SJSA1 (cell line): ENCODE measurements at regions not wholly inside any gene's neighbourhood (a gene's known extent, or its start where the extent isn't known, plus 50 kb on each side); places are given as distances from the start of the nearest gene placed in this dataset.

ENCODE experiments used
- DNase-seq, 2 experiments: peaks; one replicate each; pipeline ENCODE4 v3.0.0-alpha.2; 2015 to 2020; ENCODE audit warnings: low spot score in 2 of 2, low read depth in 1 of 2
- H3K27ac ChIP-seq: fragments of 250-450 bp; sonication (Bioruptor Pico); 2 replicates; pipeline ENCODE4 v1.5.1; 2020; ENCODE audit warnings: mild to moderate bottlenecking, moderate library complexity
- H3K27me3 ChIP-seq: fragments of 250-450 bp; sonication (Bioruptor Pico); replicated peaks from 2 replicates; pipeline ENCODE4 v1.5.1; 2020; ENCODE audit warnings: mild to moderate bottlenecking, moderate library complexity
- H3K36me3 ChIP-seq: fragments of 250-450 bp; sonication (Bioruptor Pico); 2 replicates; pipeline ENCODE4 v1.5.1; 2020; ENCODE audit warnings: mild to moderate bottlenecking
- H3K4me1 ChIP-seq: fragments of 250-450 bp; sonication (Bioruptor Pico); replicated peaks from 2 replicates; pipeline ENCODE4 v1.6.1; 2021; ENCODE audit warnings: mild to moderate bottlenecking
- H3K4me3 ChIP-seq: fragments of 250-450 bp; sonication (Bioruptor Pico); 2 replicates; pipeline ENCODE4 v1.5.1; 2020; ENCODE audit warnings: mild to moderate bottlenecking
- H3K9me3 ChIP-seq: fragments of 250-450 bp; sonication (Bioruptor Pico); replicated peaks from 2 replicates; pipeline ENCODE4 v1.5.1; 2020; ENCODE audit warnings: mild to moderate bottlenecking

GRCh38 chr17:71170070-71170469 is 950.8 kb upstream of the SOX9 start:
- Histone ChIP-seq H3K9me3 (no peaks in the 10 kb centered on the region), H3K27me3 (no peaks in the 10 kb centered on the region), H3K27ac (no peak overlapping the region), H3K4me1 (no peaks in the 10 kb centered on the region), H3K36me3 (no peaks in the 10 kb centered on the region), H3K4me3 (no peak overlapping the region)
- DNase-seq: no peak

- no peak overlapping the region for H3K4me3 ChIP-seq
- DNase-seq: no peak
- H3K27ac ChIP-seq: no peak overlapping the region
- H3K9me3 ChIP-seq: no peaks in the 10 kb centered on the region
- no peaks in the 10 kb centered on the region for H3K36me3 ChIP-seq
- H3K27me3 ChIP-seq: no peaks in the 10 kb centered on the region
- no peaks in the 10 kb centered on the region for H3K4me1 ChIP-seq
Observed at GRCh38 chr17:71171270-71171669, 949.5 kb upstream of the SOX9 start.

GRCh38 chr17:71173991-71174390 is 946.8 kb upstream of the SOX9 start:
- Histone ChIP-seq H3K9me3 (no peaks in the 10 kb centered on the region), H3K36me3 (no peaks in the 10 kb centered on the region), H3K27ac (no peak overlapping the region), H3K4me3 (no peak overlapping the region), H3K4me1 (no peaks in the 10 kb centered on the region), H3K27me3 (no peaks in the 10 kb centered on the region)
- DNase-seq: no peak

- Histone ChIP-seq H3K9me3 (no peaks in the 10 kb centered on the region), H3K4me3 (no peak overlapping the region), H3K27me3 (no peaks in the 10 kb centered on the region), H3K27ac (no peak overlapping the region), H3K4me1 (no peaks in the 10 kb centered on the region), H3K36me3 (no peaks in the 10 kb centered on the region)
- no peak for DNase-seq
Observed at GRCh38 chr17:71176331-71176730, 944.5 kb upstream of the SOX9 start.

DNA sequence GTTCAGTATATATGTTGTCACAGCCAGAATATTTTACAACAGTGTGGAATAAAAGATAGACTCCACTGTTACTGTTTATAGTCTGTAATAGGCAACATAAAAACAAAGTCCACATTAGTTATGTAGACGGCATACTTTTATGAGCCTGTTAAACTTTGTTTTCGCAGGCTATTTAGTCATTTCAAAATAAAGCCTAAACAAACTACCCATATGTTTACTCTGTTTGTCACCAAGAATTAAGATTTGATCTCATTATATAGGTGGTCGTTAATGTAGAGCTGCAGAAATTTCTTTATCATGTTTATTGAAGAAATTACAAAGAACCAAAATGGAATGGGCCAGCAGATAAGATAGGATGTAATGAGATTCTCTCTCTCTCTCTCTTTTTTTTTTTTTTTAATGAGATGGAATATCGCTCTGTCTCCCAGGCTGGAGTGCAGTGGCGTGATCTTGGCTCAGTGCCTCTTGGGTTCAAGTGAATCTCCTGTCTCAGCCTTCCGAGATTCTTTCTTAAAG is 943.8 kb upstream of the SOX9 start:
- no peak overlapping the region for H3K27ac ChIP-seq
- no peak overlapping the region for H3K4me3 ChIP-seq
- no peaks in the 10 kb centered on the region for H3K27me3 ChIP-seq
- no peaks in the 10 kb centered on the region for H3K4me1 ChIP-seq
- no peaks in the 10 kb centered on the region for H3K9me3 ChIP-seq
- no peak for DNase-seq
- H3K36me3 ChIP-seq: no peaks in the 10 kb centered on the region

- no peaks in the 10 kb centered on the region for H3K9me3 ChIP-seq
- no peak overlapping the region for H3K27ac ChIP-seq
- H3K27me3 ChIP-seq: no peaks in the 10 kb centered on the region
- H3K4me3 ChIP-seq: no peak overlapping the region
- peak in 1 of 2 experiments; percentile 25 for DNase-seq
- no peaks in the 10 kb centered on the region for H3K36me3 ChIP-seq
- no peaks in the 10 kb centered on the region for H3K4me1 ChIP-seq
Observed at GRCh38 chr17:71180801-71181385, 939.9 kb upstream of the SOX9 start.

DNA sequence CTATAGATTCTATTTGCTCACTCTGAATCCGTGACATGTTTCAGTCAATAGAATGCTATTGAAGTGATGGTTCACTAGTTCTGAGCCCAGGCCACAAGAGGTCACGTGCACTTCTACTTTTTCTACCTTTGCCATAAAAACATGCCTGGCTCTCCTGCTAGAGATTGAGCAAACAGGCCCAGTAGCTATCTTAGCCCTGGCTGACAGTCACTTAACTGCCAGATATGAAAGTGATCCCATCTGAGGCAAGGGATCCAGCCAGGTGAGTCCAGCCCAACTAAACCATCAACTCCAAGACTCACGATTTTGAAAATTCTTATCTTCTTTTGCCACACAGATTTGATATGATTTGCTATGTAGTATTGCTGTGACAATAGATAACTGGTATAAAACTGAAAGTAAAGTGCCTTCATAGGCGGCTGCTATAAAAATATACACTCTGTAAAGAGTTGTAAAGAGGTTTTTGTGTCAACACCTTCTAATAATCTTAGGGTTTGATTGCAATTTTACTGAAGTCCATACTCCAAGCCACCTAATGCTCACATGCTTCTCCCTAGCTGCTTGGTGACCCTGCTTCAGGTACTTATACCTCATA is 937.7 kb upstream of the SOX9 start:
- no peaks in the 10 kb centered on the region for H3K27me3 ChIP-seq
- peaks cover 4% of the 10 kb centered on the region for H3K4me1 ChIP-seq
- DNase-seq: no peak
- H3K36me3 ChIP-seq: no peaks in the 10 kb centered on the region
- H3K4me3 ChIP-seq: no peak overlapping the region
- no peak overlapping the region for H3K27ac ChIP-seq
- H3K9me3 ChIP-seq: no peaks in the 10 kb centered on the region

- Histone ChIP-seq H3K27me3 (no peaks in the 10 kb centered on the region), H3K4me1 (peaks cover 18% of the 10 kb centered on the region), H3K4me3 (no peak overlapping the region), H3K36me3 (no peaks in the 10 kb centered on the region), H3K9me3 (no peaks in the 10 kb centered on the region), H3K27ac (no peak overlapping the region)
- DNase-seq: no peak
Observed at GRCh38 chr17:71184716-71185115, 936.1 kb upstream of the SOX9 start.

DNA sequence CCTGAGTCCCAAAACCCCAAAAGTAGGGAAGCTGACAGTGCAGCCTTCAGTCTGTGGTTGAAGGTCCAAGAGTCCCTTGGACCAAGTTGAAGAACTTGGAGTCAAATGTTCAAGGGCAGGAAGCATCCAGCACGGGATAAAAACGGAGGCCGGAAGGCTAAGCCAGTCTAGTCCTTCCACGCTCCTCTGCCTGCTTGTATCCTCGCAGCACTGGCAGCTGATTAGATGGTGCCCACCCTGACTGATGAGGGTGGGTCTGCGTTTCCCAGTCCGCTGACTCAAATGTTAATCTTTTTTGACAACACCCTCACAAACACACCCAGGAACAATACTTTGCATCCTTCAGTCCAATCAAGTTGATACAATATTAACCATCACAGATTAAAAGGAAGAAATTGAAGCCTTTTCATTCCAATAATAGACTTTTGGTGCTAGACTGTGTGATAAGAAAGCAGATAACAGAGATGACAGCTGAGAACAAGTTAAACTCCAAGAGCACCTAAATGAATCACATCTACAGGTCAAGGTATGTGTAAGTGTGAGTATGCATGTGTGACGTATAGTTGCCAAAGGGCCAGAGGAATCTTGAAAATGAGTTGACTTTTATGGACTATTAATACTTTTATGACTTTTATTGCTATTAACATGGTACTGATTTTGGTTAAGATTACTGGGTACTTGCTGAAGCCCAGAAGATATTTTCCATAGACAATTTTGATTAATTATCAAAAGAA is 933.5 kb upstream of the SOX9 start:
- H3K36me3 ChIP-seq: no peaks in the 10 kb centered on the region
- H3K4me1 ChIP-seq: peaks cover 21% of the 10 kb centered on the region
- no peak for DNase-seq
- no peaks in the 10 kb centered on the region for H3K27me3 ChIP-seq
- H3K9me3 ChIP-seq: no peaks in the 10 kb centered on the region
- no peak overlapping the region for H3K4me3 ChIP-seq
- H3K27ac ChIP-seq: no peak overlapping the region

DNA sequence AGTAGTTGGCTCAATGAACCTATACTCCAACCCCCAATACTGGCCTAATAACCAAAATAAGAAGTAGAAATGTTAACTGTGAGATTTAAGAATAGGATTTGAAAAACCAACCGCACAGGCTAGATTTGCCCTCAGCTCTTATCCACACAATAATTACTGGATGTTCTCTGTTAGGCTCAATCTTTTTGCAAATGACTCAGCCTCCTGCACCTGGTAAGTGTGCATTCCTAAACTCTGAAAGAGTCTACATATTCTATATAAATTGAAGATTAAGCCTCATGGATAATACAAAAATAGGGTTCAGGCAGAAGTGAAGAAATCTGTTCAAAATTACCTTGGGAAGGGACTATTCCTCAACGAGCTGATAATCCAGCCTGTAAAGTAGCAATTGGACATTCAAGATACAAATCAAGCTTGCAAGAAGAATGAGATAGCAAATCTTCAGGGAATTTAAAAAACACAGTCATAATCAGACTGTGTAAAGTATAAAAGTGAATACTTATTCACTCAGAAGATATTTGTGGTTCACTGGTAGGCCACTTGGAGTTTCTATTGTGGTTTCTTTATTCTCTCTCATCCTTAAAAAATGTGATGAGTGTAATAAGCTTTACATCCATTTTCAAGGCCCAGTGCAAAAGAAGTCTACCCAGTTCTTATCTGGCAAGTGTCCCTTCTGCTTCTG is 931.9 kb upstream of the SOX9 start:
- H3K9me3 ChIP-seq: no peaks in the 10 kb centered on the region
- H3K4me3 ChIP-seq: no peak overlapping the region
- H3K27ac ChIP-seq: peak overlapping the region; percentile 64
- H3K36me3 ChIP-seq: no peaks in the 10 kb centered on the region
- H3K4me1 ChIP-seq: peaks cover 27% of the 10 kb centered on the region
- peak in 1 of 2 experiments; percentile 92 for DNase-seq
- no peaks in the 10 kb centered on the region for H3K27me3 ChIP-seq

DNA sequence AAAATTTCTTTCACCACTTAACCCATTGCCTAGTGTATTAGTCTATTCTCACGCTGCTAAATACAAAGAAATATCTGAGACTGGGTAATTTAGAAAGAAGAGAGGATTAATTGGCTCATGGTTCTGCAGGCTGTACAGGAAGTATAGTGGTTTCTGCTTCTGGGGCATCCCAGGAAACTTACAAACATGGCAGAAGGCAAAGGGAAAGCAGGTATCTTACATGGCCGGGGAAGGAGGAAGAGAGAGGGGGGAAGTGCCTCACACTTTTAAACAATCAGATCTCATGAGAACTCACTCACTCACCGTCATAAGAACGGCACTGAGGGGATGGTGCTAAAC is 931.4 kb upstream of the SOX9 start:
- no peak for DNase-seq
- H3K9me3 ChIP-seq: no peaks in the 10 kb centered on the region
- no peak overlapping the region for H3K4me3 ChIP-seq
- H3K27ac ChIP-seq: peak overlapping the region; percentile 64
- no peaks in the 10 kb centered on the region for H3K36me3 ChIP-seq
- H3K27me3 ChIP-seq: no peaks in the 10 kb centered on the region
- peaks cover 27% of the 10 kb centered on the region for H3K4me1 ChIP-seq

DNA sequence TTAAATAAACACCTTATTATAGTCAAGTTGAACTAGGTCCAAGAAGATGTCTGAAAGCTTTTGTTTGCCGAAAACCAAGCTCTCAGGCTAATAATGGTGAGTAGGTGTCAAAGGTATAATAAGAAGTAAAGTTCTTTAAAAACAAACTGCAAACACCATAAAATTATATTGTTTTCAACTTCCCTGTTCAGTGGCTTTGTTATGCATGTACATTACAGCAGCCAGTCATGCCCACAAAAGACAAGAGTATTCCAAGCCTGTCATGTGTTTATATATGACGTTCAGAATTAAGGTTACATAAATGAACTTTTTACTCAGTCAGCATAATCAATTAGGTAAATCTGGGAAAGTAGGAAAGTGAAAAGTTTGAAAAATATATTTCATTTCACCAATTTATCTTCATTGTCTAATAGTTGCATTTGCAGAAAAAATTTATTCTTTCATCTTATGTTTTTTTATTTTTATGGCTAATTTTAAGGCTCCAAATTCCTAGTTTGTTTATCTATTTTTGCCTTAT is 928.7 kb upstream of the SOX9 start:
- H3K4me3 ChIP-seq: no peak overlapping the region
- H3K9me3 ChIP-seq: no peaks in the 10 kb centered on the region
- H3K4me1 ChIP-seq: peaks cover 27% of the 10 kb centered on the region
- DNase-seq: no peak
- H3K27me3 ChIP-seq: no peaks in the 10 kb centered on the region
- H3K27ac ChIP-seq: no peak overlapping the region
- no peaks in the 10 kb centered on the region for H3K36me3 ChIP-seq

- H3K36me3 ChIP-seq: no peaks in the 10 kb centered on the region
- H3K9me3 ChIP-seq: no peaks in the 10 kb centered on the region
- H3K4me3 ChIP-seq: no peak overlapping the region
- H3K4me1 ChIP-seq: peaks cover 26% of the 10 kb centered on the region
- H3K27me3 ChIP-seq: no peaks in the 10 kb centered on the region
- DNase-seq: peak in 1 of 2 experiments; percentile 28
- no peak overlapping the region for H3K27ac ChIP-seq
Observed at GRCh38 chr17:71192848-71193247, 928.0 kb upstream of the SOX9 start.

- H3K36me3 ChIP-seq: no peaks in the 10 kb centered on the region
- H3K9me3 ChIP-seq: no peaks in the 10 kb centered on the region
- H3K27me3 ChIP-seq: no peaks in the 10 kb centered on the region
- no peak overlapping the region for H3K4me3 ChIP-seq
- H3K27ac ChIP-seq: no peak overlapping the region
- H3K4me1 ChIP-seq: no peaks in the 10 kb centered on the region
- no peak for DNase-seq
Observed at GRCh38 chr17:71200597-71200996, 920.2 kb upstream of the SOX9 start.
